D721Med (cell line): ENCODE measurements at regions not wholly inside any gene's neighbourhood (a gene's known extent, or its start where the extent isn't known, plus 50 kb on each side); places are given as distances from the start of the nearest gene placed in this dataset.

Source experiments
- DNase-seq: peaks from one replicate; pipeline ENCODE4 v3.0.0; 2011; ENCODE audit warnings: low spot score; ENCODE audit not compliant: insufficient read length
- FAIRE-seq: peaks from 2 replicates; lab custom pipeline; 2011; peaks lifted over from hg19 to GRCh38; lab: Jason Lieb, UNC
- TF ChIP-seq, protein P1 (sequence below): IDR thresholded peaks from 2 replicates; pipeline ENCODE4 v1.5.1; 2012; ENCODE audit warnings: mild to moderate bottlenecking, control low read depth; ENCODE audit not compliant: insufficient read depth; ENCODE audit errors: missing control alignments

DNA sequence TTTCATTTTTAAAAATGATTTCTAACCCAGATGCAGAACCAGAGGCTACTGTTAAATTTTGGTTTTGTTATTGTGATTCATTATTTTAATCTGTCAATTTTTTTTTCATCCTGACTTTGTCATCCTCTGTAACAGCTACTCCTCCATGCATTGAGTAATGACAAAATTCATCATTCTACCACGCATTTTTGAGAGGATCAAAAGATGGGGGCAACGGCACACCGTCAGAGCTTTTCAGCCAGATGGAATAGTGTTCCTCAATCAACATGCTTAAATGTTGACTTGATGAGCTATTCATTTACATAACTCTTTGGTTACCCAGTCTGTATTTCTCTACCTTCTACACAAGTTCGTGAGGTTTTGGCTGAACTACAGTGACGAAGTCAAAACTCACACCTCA is 486.3 kb downstream of the EFNB2 start:
- FAIRE-seq (no peak), DNase-seq (no peak)
- TF ChIP-seq, protein P1, sequence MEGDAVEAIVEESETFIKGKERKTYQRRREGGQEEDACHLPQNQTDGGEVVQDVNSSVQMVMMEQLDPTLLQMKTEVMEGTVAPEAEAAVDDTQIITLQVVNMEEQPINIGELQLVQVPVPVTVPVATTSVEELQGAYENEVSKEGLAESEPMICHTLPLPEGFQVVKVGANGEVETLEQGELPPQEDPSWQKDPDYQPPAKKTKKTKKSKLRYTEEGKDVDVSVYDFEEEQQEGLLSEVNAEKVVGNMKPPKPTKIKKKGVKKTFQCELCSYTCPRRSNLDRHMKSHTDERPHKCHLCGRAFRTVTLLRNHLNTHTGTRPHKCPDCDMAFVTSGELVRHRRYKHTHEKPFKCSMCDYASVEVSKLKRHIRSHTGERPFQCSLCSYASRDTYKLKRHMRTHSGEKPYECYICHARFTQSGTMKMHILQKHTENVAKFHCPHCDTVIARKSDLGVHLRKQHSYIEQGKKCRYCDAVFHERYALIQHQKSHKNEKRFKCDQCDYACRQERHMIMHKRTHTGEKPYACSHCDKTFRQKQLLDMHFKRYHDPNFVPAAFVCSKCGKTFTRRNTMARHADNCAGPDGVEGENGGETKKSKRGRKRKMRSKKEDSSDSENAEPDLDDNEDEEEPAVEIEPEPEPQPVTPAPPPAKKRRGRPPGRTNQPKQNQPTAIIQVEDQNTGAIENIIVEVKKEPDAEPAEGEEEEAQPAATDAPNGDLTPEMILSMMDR = no peak

DNA sequence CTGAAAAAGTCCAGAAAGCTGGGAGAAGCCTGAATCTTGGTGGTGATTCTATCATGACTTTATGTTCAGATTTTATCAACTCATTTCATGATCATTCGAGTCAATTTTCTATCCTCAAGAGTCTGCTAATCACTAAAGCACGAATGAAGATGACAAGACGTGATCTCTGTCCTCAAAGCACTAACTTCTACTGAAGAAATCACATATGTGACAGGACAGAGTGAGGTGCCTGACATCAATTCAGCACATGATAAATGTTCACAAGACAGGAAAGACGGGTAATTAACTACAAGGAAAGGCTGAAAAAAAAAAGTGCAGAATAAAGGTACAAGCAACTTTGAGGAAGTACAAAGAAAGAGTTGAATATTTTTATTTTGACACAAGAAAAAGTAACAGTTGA is 487.1 kb downstream of the EFNB2 start:
- TF ChIP-seq, protein P1 = no peak
- no peak for DNase-seq
- FAIRE-seq = no peak

DNA sequence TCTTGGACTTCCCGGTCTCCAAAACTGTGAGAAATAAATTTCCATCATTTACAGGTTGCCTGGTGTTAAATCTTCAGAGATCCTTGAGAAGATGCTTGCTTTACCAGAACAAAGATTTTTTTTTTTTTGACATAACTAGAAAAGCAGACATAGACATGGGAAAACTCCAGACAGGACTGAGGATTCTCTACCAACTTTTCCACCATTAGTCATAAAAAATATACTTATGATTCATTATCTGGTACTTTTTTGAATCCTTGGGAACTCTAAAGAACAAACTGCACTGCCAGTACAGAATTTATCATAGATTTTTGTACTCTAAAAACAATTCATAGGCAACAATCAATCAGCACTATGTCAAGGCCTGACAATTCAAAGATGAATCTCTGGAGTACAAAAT is 487.6 kb downstream of the EFNB2 start:
- no peak for DNase-seq
- TF ChIP-seq, protein P1 = no peak
- no peak for FAIRE-seq

DNA sequence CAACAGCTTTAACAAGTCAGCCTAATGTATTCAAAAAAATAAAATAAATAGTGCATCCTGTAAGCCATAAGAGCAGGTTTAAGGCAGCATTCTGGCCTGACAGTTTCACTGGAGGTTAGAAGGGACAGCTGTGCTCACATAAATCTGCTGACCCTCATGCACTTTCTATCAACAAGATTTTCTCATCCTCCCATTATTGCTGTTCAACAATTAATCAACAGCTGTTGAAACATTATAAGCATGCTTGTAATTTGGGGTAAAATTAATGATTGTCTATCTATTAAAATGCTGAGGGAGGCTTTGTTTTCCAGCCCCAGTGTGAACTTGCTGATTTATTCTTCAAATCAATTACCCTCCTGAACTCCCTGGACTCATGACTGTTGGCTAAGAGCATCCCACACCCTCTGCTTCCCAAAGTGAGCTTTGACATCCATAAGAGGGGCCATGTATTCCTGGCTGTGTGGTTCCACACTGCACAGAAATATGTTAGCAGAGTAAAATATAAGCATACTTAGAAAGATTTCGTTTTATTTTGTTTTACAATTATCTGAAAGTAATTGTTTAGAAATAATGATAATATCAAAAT is 492.4 kb downstream of the EFNB2 start:
- FAIRE-seq = no peak
- DNase-seq = no peak
- TF ChIP-seq, protein P1 = no peak

DNA sequence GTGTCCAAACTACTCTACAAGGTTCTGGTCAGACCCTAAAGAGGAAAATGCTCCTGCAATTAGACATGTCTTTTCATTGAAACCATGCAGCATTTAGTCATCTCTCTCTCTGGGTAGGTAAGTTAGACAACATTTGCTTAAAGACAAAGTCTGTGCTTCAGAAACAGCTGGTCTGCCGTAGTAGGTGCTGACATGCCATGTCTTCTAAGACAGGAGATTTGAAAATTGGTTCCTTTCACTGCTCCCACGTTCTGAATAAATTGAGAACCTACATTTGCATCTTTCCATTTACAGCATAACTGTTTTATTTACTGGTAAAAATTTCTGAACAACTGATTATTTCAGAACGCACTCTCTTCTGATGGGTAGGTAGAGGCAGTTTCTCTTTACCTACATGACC is 494.0 kb downstream of the EFNB2 start:
- DNase-seq (no peak), FAIRE-seq (no peak)
- TF ChIP-seq, protein P1 = no peak

DNA sequence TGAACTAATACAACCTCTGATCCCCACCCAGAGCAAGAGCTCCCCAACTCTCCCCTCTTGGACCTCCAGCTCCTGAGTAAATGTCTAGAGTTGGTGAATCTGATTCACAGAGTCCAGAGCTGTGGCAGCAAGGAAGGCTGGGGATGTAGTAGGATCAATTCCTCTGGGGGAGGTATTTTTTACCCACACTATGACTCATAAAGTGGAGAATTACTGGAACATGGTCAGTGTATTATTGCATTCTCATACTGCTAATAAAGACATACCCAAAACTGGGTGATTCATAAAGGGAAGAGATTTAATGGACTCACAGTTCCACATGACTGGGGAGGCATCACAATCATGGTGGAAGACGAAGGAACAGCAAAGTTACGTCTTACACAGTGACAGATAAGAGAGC is 496.7 kb downstream of the EFNB2 start:
- TF ChIP-seq, protein P1 = no peak
- no peak for DNase-seq
- FAIRE-seq = no peak

DNA sequence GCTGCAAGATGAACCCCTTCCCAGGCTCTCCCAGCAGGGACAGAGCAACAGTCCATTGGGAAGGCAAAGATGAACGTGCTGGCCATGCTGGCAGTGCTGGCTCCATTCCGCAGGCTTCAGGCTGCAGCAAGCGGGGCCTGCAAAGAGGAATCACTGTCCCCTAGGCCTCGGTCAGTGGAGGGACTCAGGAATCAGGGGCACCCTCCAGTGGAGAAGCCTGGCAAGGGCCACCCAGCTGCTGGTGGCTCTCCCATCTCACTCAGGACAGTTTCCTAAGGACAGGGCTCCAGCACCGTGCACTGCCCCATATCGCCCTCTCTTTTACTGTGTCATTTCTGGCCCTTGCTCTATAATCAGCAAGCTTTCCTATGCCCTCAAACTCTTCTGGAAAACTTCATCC is 498.6 kb downstream of the EFNB2 start:
- TF ChIP-seq, protein P1 = peak; percentile 11
- DNase-seq (no peak), FAIRE-seq (no peak)
